AG10803 (cell line): ENCODE measurements at regions not wholly inside any gene's neighbourhood (a gene's known extent, or its start where the extent isn't known, plus 50 kb on each side); places are given as distances from the start of the nearest gene placed in this dataset.

Experiments used
- DNase-seq: peaks from one replicate; pipeline ENCODE4 v3.0.0; 2010; ENCODE audit warnings: low read depth
- H3K4me3 ChIP-seq: 2 replicates; pipeline ENCODE4 v1.5.1; 2011; ENCODE audit warnings: mild to moderate bottlenecking, low read length, control low read depth
- TF ChIP-seq, protein P1 (sequence below): conservative IDR thresholded peaks from 2 replicates; pipeline ENCODE4 v1.5.1; 2011; ENCODE audit warnings: mild to moderate bottlenecking, low read length, control low read depth, inconsistent platforms

DNA sequence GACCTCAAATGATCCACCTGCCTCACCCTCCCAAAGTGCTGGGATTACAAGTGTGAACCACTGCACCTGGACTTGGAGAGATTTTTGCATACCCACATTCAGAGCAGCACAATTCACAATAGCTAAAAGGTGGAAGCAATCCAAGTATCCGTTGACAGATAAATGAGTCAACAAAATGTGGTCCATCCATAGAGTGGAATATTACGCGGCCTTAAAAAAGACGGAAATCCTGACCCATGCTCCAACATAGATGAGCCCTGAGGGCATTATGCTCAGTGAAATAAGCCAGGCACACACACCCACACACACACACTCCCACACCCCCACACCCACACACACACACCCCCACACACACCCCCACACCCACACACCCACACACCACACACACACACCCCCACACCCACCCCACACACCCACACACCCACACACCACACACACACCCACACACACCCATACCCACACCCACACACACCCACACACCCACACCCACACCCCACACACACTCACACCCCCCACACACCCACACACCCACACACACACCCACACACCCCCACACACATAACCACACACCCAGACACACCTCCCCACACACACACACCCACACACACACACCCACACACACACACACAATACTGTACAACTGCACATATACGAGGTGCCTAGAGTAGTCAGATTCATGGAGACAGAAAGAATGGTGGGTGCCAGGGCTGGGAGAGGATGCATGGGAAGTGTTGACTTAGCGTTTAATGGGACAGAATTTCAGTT lies 124.7 kb downstream of the FOXL1 start:
- DNase-seq = no peak
- H3K4me3 ChIP-seq = no peak overlapping the region
- TF ChIP-seq, protein P1, sequence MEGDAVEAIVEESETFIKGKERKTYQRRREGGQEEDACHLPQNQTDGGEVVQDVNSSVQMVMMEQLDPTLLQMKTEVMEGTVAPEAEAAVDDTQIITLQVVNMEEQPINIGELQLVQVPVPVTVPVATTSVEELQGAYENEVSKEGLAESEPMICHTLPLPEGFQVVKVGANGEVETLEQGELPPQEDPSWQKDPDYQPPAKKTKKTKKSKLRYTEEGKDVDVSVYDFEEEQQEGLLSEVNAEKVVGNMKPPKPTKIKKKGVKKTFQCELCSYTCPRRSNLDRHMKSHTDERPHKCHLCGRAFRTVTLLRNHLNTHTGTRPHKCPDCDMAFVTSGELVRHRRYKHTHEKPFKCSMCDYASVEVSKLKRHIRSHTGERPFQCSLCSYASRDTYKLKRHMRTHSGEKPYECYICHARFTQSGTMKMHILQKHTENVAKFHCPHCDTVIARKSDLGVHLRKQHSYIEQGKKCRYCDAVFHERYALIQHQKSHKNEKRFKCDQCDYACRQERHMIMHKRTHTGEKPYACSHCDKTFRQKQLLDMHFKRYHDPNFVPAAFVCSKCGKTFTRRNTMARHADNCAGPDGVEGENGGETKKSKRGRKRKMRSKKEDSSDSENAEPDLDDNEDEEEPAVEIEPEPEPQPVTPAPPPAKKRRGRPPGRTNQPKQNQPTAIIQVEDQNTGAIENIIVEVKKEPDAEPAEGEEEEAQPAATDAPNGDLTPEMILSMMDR = no peak

DNA sequence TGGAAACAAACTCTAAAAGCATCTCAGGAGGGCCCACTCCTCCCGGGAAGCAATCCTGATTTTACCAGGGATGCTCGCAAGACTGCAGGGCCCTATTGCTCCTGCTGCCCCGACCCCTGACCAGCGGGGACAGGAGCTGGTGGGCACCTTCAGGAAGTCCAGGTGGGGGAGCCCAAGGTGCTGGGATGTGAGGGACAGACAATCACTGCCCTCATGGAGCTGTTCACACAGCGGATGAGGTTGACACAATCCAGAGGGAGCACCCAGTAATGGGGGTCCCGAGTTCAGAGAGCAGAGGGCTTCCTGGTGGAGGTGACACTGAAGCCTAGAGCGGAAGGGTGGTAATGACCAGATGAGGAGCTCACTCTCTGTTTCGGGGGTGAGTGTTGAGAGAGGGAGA lies 126.2 kb downstream of the FOXL1 start:
- no peak overlapping the region for H3K4me3 ChIP-seq
- DNase-seq = no peak
- TF ChIP-seq, protein P1 = no peak

DNA sequence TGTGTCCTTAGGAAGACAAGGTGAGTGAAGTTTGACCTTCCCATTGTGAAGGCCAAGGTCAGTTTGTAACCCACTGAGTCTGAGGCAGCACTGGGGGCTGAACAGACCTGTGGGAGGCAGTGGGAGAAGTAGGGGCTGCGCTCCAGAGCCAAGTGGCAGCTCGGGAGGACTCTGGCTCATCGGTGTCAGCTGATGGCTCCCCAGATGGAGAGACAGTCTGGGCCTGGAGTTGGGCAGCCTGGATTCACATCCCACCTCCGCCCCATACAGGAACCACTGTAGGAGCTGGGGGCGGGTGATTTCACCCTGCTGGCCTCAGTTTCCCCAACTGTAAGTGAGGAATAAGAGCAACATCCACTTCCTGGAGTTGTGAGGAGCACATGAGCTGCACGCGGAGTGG lies 128.4 kb downstream of the FOXL1 start:
- DNase-seq = no peak
- no peak overlapping the region for H3K4me3 ChIP-seq
- TF ChIP-seq, protein P1 = no peak

DNA sequence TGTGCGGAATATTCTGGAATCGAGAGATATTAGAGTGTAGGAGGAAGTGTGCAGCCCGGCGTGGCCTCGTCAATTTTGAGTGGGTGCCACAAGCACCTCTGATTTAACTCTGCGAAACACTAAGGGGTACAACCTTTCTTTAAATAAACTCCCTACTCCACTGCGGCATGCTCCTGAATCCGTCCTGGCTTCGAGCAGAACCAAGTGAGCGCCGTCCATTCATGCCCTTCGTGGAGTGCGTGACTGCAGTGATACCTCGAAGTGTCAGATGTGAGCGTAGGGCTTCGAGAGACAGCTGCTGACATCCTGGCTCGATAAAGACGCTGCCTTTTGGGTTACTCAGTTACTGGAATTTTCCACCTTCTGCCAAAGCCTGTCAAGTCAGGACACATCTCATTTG lies 128.8 kb downstream of the FOXL1 start:
- TF ChIP-seq, protein P1 = no peak
- no peak for DNase-seq
- no peak overlapping the region for H3K4me3 ChIP-seq

DNA sequence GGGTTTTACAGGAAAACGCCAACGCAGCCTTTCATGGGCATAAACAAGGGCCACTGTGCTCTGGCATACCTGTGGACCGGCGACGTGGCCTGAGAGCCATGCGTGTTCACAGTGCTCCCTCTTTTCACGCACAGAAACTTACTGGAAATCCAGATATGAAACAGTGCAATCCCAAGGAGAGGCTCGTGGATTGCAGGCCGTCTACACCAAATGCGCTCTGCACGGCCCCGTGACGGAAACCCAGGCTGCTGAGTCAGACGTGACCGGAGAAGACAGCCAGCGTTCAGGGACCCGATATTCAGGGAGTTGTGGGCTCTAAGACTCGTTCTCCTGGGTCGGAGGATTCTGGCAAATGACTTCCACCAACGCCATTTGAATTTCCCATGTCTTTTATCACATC lies 129.2 kb downstream of the FOXL1 start:
- no peak overlapping the region for H3K4me3 ChIP-seq
- no peak for DNase-seq
- TF ChIP-seq, protein P1 = no peak

DNA sequence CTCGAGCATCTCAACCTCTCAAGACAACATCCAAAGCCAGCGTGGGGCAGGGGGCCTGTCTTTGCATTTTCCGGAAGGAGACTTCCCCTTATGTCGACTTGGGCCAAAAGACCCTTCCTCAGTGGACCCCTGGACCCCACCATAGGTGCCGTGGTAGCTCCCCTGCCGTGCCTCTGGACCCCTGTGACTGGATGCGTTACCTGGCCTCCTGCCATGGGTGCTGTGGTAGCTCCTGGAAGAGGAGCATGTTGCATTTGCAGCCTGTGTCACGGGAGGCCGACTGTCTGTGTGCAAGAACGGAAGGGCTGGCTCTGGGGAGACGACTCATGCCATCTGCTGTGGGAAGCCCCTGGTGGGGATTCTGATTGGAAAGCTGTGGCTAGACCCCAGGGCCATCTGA lies 130.1 kb downstream of the FOXL1 start:
- no peak for DNase-seq
- TF ChIP-seq, protein P1 = no peak

DNA sequence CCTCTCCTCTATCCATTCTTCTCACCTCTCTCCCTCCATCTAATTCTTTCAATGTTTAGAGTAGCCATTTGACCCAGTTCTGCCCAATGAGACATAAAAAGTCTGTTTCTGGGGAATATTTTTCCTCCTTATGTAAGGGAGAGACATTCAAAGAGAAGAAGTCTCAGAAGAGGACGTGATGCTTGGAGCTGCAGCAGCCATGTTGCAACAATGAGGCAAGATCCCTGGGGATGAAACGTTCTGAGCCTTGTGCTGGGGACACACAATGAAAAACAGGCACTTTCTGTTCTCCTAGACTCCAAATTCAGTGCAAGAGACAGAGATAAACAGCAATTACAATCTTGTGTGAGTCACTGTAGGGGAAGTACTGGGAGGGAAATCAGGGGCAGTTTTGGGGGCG lies 130.8 kb downstream of the FOXL1 start:
- H3K4me3 ChIP-seq = no peak overlapping the region
- TF ChIP-seq, protein P1 = no peak
- DNase-seq = no peak

More for the DNA sequence above, 130.1 kb downstream of the FOXL1 start:
- no peak overlapping the region for H3K4me3 ChIP-seq
